HFF-Myc (cell line): ENCODE measurements at regions not wholly inside any gene's neighbourhood (a gene's known extent, or its start where the extent isn't known, plus 50 kb on each side); places are given as distances from the start of the nearest gene placed in this dataset.
"Not testable (repeated sequence)": the region's sequence is repeated elsewhere in the genome, so short reads cannot be mapped to it uniquely, and the experiment has no call there.

Source experiments
- DNase-seq: peaks from one replicate; pipeline ENCODE4 v3.0.0-alpha.2; 2011; ENCODE audit warnings: low read depth; ENCODE audit errors: extremely low read depth
- H3K4me3 ChIP-seq: replicated peaks from 2 replicates; pipeline ENCODE4 v1.5.1; 2011; ENCODE audit warnings: low read depth, mild to moderate bottlenecking, control low read depth, low read length
- CTCF ChIP-seq: IDR thresholded peaks from 2 replicates; pipeline ENCODE4 v1.5.1; 2012; ENCODE audit warnings: mild to moderate bottlenecking, low read depth, low read length, control low read depth; ENCODE audit errors: missing control alignments

DNA sequence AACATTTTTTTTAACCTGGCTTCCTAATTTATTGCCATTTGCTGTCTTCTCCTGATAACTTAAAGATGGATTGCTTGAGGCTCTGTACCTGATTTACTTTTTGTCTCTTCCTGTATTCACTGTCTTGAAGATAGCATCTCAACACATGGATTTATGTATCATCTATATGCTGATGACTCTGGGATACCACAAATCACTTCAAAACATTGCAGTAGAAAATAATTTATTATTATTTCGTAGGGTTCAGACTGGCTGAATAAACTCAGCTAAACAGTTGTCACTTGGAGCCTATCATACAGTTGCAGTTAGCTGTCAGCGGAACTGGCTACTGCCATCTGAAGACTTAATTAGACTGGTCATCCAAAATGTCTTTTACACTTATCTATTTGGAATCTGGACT, 1025.2 kb upstream of the CDH18 start:
- no peak for DNase-seq
- H3K4me3 ChIP-seq: no peak overlapping the region
- no peak for TF ChIP-seq CTCF

DNA sequence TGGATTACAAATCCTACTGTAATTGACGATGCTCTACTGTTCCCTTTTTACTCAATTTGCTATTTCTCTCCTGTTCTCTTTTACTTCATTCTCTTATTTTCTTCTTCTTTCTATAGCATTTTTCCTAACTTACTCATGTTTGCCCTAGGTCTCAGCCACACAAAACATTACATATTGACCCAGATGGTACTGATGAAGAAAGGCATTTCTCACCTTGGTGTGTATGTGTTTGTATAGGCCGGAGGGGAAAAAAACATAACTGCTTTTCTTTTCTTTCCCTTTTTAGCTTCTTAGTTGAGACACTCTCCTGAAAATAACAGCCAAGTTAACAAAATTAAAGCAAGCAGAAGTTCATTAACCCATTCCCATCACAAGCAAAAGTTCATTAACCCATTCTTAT, 1019.8 kb upstream of the CDH18 start:
- no peak overlapping the region for H3K4me3 ChIP-seq
- TF ChIP-seq CTCF: no peak
- no peak for DNase-seq

GRCh38 chr5:20988933-20989332, 1000.9 kb upstream of the CDH18 start:
- H3K4me3 ChIP-seq, DNase-seq: not testable (repeated sequence)

- no peak for TF ChIP-seq CTCF
- no peak for DNase-seq
Observed at GRCh38 chr5:20985754-20986153, 997.8 kb upstream of the CDH18 start.

DNA sequence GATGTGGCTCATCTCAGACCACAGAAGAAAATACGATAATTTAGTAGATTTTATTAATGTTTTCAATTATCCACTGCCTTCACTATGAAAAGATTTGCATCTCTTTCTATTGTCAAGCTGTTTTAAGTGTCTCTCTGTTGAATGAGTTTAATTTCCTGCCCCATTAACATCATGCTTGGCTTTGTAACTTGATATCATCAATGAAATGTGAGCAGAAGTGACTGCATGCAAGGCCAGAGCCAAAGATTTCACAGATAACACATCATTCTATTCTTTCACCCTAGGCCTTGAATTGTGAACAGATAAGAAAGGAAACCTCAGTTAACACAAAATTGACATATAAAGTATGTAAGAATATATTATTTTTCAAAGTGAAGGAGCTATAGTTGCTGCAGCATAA, 986.4 kb upstream of the CDH18 start:
- DNase-seq: no peak
- no peak for TF ChIP-seq CTCF
- no peak overlapping the region for H3K4me3 ChIP-seq

More at GRCh38 chr5:20985754-20986153, 997.8 kb upstream of the CDH18 start:
- no peak overlapping the region for H3K4me3 ChIP-seq

DNA sequence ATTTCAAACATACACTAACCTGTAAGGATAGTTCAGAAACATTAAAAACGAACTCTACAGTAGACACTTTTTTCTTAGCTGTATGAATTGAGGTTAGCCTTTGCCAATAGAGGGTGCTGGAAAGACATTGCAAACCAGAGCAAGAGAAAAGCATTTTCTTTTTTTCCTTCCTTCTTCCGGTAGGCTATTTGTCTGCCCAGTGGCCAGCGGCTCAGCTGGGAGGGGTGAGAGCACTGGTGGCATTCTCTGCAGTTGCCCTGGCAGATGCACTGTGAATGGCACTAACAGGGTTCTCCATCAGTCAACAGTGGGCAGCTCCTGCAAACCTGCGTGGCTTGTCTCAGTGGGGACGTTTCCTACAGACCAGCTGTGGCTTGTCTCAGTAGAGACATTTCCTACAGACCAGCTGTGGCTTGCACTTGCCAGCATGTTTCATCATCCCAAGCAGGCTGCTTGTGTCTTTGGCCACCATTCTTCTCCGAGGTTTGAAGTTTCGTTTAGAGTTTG, 984.5 kb upstream of the CDH18 start:
- DNase-seq: no peak
- TF ChIP-seq CTCF: no peak
- no peak overlapping the region for H3K4me3 ChIP-seq

DNA sequence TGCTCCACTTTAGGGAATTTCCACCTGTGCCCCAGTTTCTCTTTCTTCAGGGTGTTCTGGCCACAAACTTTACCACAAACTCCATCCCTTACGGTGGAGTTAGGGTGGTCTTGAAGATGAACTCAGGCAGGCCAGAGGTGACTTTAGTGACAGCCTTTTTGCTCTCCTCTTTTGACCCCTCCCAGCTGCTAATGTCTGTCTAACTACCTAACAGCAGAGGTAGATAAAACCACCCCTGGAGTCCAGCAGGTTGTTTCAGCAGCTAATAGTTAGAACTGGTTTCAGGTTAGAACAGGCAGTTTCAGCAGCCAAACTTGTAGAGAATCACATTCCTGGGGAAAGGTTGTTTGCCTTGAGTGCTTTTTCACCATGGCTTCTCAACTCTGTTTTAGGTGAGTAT, 971.3 kb upstream of the CDH18 start:
- DNase-seq: no peak
- TF ChIP-seq CTCF: no peak
- no peak overlapping the region for H3K4me3 ChIP-seq
